ENCODE measurements at regions not wholly inside any gene's neighbourhood (a gene's known extent, or its start where the extent isn't known, plus 50 kb on each side); places are given as distances from the start of the nearest gene placed in this dataset.

GRCh38 chr21:39097335-39097861 lies 85.9 kb downstream of the PSMG1 start:
- no peak for TF ChIP-seq ELK1 (IDR thresholded peaks at IDR 0.05; ENCODE audit: borderline replicate concordance, low read depth, low read length)
- TF ChIP-seq RCOR1 (IDR thresholded peaks at IDR 0.05; ENCODE audit: insufficient replicate concordance, low read length) = no peak
